ENCODE measurements at regions not wholly inside any gene's neighbourhood (a gene's known extent, or its start where the extent isn't known, plus 50 kb on each side); places are given as distances from the start of the nearest gene placed in this dataset.

DNA sequence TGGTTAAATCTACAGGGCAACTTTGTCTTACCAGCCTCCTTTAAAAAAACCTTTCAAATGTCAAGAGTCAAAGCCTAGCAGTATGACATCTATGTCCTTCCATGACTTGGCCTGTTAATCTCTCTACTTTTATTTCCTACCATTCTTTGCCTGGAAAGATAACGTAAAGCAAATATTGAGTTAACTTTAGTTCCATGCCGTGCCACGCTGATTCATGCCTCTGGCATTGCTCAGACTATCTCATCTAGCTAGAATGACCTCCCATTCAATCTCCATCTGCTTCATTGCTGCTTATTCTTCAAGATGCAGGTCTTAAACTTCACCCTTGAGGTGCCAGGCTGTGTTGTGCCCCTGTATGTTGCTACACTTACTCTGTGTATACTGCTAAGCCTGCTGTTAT is 729.8 kb downstream of the EFNA5 start:
- Histone ChIP-seq H3K36me3 (no peaks in the 10 kb centered on the region), H3K4me1 (peaks cover 0 to 8% (median 6%) of the 10 kb centered on the region in 4 donors), H3K9me3 (no peaks in the 10 kb centered on the region), H3K27me3 (no peaks in the 10 kb centered on the region), H3K4me3 (no peak overlapping the region), H3K27ac (peak overlapping the region in 4 of 5 donors; percentile 8 to 53 (median 50))
- WGBS, 5 donors: 26 to 65% (median 46%) methylated on average over 3 of the region's 3 CpGs
- DNase-seq: peak; percentile 73 to 82
- intact Hi-C loops (cut with DNase I; ENCODE audit: low total_unique reads): no loop called here
- TF ChIP-seq, protein P1, sequence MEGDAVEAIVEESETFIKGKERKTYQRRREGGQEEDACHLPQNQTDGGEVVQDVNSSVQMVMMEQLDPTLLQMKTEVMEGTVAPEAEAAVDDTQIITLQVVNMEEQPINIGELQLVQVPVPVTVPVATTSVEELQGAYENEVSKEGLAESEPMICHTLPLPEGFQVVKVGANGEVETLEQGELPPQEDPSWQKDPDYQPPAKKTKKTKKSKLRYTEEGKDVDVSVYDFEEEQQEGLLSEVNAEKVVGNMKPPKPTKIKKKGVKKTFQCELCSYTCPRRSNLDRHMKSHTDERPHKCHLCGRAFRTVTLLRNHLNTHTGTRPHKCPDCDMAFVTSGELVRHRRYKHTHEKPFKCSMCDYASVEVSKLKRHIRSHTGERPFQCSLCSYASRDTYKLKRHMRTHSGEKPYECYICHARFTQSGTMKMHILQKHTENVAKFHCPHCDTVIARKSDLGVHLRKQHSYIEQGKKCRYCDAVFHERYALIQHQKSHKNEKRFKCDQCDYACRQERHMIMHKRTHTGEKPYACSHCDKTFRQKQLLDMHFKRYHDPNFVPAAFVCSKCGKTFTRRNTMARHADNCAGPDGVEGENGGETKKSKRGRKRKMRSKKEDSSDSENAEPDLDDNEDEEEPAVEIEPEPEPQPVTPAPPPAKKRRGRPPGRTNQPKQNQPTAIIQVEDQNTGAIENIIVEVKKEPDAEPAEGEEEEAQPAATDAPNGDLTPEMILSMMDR (IDR thresholded peaks at IDR 0.05): no peak
- peak in 2 of 3 donors; percentile 79 to 90 for TF ChIP-seq POLR2AphosphoS5 (IDR thresholded peaks at IDR 0.05)
- no peak for TF ChIP-seq EP300 (IDR thresholded peaks at IDR 0.05)
- TF ChIP-seq POLR2A (IDR thresholded peaks at IDR 0.05): no peak

DNA sequence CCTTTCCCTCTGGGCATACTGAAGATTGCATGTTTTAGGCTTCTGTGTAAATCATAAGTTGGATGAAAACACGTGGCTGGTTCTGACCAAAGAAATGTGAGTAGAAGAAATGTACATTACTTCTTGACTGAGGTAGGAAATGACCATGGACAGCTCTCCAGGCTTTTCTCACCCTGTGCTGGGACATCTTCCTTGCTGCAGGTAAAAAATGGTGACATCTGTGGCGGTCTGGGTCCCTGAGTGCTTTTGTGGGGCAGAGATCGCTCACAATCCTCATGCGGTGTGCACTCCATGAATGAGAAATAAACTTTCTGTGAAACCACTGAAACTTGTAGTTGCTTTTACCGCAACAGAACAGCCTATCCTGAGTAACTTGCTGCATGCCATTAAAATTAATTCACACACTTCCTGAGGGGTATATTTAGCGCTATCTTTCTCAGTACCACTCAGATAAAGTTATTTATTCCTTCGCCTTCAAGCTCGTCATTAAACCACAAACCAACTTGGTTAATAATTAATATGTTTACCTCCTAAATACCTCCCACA is 730.4 kb downstream of the EFNA5 start:
- Histone ChIP-seq H3K27me3 (no peaks in the 10 kb centered on the region), H3K36me3 (no peaks in the 10 kb centered on the region), H3K4me1 (peaks cover 0 to 8% (median 6%) of the 10 kb centered on the region in 4 donors), H3K9me3 (no peaks in the 10 kb centered on the region), H3K4me3 (no peak overlapping the region), H3K27ac (peak overlapping the region in 4 of 5 donors; percentile 1 to 53 (median 28))
- intact Hi-C loops (cut with DNase I; ENCODE audit: low total_unique reads): no loop called here
- WGBS, 5 donors: 72 to 79% (median 77%) methylated on average over 8 of the region's 8 CpGs
- no peak for DNase-seq
- TF ChIP-seq POLR2AphosphoS5 (IDR thresholded peaks at IDR 0.05) (no peak), POLR2A (IDR thresholded peaks at IDR 0.05) (no peak), EP300 (IDR thresholded peaks at IDR 0.05) (no peak)
- TF ChIP-seq, protein P1 (IDR thresholded peaks at IDR 0.05): no peak

DNA sequence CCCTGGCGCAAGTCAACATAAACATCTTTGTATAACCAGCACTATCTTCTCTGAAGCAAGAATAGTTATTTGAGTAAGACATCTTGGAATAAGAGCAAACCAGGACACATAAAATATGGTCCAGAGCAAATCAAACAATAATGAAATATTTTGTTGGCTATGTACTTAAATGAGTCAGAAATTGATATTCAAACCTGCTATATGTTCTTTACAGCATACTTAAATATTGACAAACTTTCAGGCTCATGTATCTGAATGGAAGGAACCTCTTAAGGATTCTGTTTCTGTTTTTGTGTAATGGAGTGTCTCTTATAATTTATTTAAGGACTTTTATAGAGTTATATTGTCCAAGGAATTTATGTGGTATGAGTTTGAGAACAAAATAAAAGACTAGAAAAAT is 747.3 kb downstream of the EFNA5 start:
- Histone ChIP-seq H3K36me3 (no peaks in the 10 kb centered on the region), H3K27me3 (no peaks in the 10 kb centered on the region), H3K4me1 (no peaks in the 10 kb centered on the region), H3K9me3 (no peaks in the 10 kb centered on the region), H3K27ac (no peak overlapping the region), H3K4me3 (no peak overlapping the region)
- intact Hi-C loops (cut with DNase I; ENCODE audit: low total_unique reads): no loop called here
- TF ChIP-seq, protein P1 (IDR thresholded peaks at IDR 0.05): no peak
- no peak for TF ChIP-seq EP300 (IDR thresholded peaks at IDR 0.05)
- no peak for TF ChIP-seq POLR2AphosphoS5 (IDR thresholded peaks at IDR 0.05)
- no peak for TF ChIP-seq POLR2A (IDR thresholded peaks at IDR 0.05)
- WGBS, 5 donors: 74 to 88% (median 81%) methylated on average over 1 of the region's 1 CpG
- DNase-seq: no peak

DNA sequence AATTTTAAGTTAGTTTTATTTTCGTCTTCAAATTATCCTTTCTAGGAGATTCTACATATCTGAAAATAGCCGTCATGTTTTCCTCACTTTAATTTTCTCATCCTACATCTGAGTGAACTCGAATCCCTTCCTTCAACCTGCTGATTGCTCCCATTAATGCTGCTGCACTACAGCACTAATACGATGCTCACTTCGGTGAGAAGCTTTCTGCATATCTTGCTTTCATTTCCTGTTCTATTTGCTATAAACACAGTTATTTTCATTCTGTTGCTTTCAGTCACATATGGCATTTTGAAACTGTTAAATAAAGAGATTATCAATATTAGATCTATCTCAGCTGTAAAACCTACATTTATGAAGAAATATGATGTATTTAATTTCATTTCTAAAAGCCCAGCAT is 749.2 kb downstream of the EFNA5 start:
- Histone ChIP-seq H3K36me3 (no peaks in the 10 kb centered on the region), H3K4me3 (no peak overlapping the region), H3K27ac (no peak overlapping the region), H3K27me3 (no peaks in the 10 kb centered on the region), H3K9me3 (no peaks in the 10 kb centered on the region), H3K4me1 (no peaks in the 10 kb centered on the region)
- 75 to 90% (median 88%) methylated on average over 5 of the region's 5 CpGs for WGBS, 5 donors
- intact Hi-C loops (cut with DNase I; ENCODE audit: low total_unique reads): no loop called here
- no peak for DNase-seq
- no peak for TF ChIP-seq EP300 (IDR thresholded peaks at IDR 0.05)
- TF ChIP-seq, protein P1 (IDR thresholded peaks at IDR 0.05): no peak
- TF ChIP-seq POLR2A (IDR thresholded peaks at IDR 0.05): no peak
- TF ChIP-seq POLR2AphosphoS5 (IDR thresholded peaks at IDR 0.05): no peak

All from stomach (tissue), 8 donors.